NCI-H82 treated with DMSO at 0.1 percent for 48 hours (cell line): ENCODE measurements at regions not wholly inside any gene's neighbourhood (a gene's known extent, or its start where the extent isn't known, plus 50 kb on each side); places are given as distances from the start of the nearest gene placed in this dataset.
"Not testable (repeated sequence)": the region's sequence is repeated elsewhere in the genome, so short reads cannot be mapped to it uniquely, and the experiment has no call there.

ENCODE experiments used
- DNase-seq: peaks from one replicate; lab custom pipeline; 2025; ENCODE audit not compliant: unreplicated experiment; lab: John Stamatoyannopoulos, UW

GRCh38 chr4:158397781-158398180 lies 123.9 kb upstream of the RXFP1 start:
- no peak for DNase-seq

- not testable (repeated sequence) for DNase-seq
These were observed 113.7 kb upstream of the RXFP1 start for GRCh38 chr4:158407961-158408360.

- no peak for DNase-seq
These were observed 111.4 kb upstream of the RXFP1 start for GRCh38 chr4:158410272-158410671.

GRCh38 chr4:158411269-158411668 lies 110.4 kb upstream of the RXFP1 start:
- DNase-seq = no peak

- not testable (repeated sequence) for DNase-seq
These were observed 103.0 kb upstream of the RXFP1 start for GRCh38 chr4:158418679-158419078.

- no peak for DNase-seq
These were observed 100.9 kb upstream of the RXFP1 start for GRCh38 chr4:158420782-158421181.

GRCh38 chr4:158422546-158422945 lies 99.1 kb upstream of the RXFP1 start:
- no peak for DNase-seq

GRCh38 chr4:158428242-158428641 lies 93.4 kb upstream of the RXFP1 start:
- no peak for DNase-seq

- no peak for DNase-seq
These were observed 78.9 kb upstream of the RXFP1 start for GRCh38 chr4:158442736-158443135.

GRCh38 chr4:158443731-158444130 lies 78.0 kb upstream of the RXFP1 start:
- DNase-seq = no peak

- no peak for DNase-seq
These were observed 77.1 kb upstream of the RXFP1 start for GRCh38 chr4:158444621-158445020.

GRCh38 chr4:158446106-158446505 lies 75.6 kb upstream of the RXFP1 start:
- no peak for DNase-seq

- DNase-seq = no peak
These were observed 70.9 kb upstream of the RXFP1 start for GRCh38 chr4:158450741-158451140.

- DNase-seq = not testable (repeated sequence)
These were observed 69.6 kb upstream of the RXFP1 start for GRCh38 chr4:158452116-158452515.

GRCh38 chr4:158458271-158458895 lies 63.3 kb upstream of the RXFP1 start:
- no peak for DNase-seq

- DNase-seq = no peak
These were observed 62.4 kb upstream of the RXFP1 start for GRCh38 chr4:158459085-158459820.

- DNase-seq = no peak
These were observed 60.3 kb upstream of the RXFP1 start for GRCh38 chr4:158461336-158461735.

GRCh38 chr4:158462611-158463010 lies 59.1 kb upstream of the RXFP1 start:
- DNase-seq = no peak
